HepG2 (cell line): ENCODE measurements at regions not wholly inside any gene's neighbourhood (a gene's known extent, or its start where the extent isn't known, plus 50 kb on each side); places are given as distances from the start of the nearest gene placed in this dataset.

ENCODE experiments used
- ATF1 ChIP-seq: IDR thresholded peaks from 2 replicates; pipeline ENCODE4 v1.6.1; 2016; ENCODE audit warnings: mild to moderate bottlenecking, control low read depth
- GZF1 ChIP-seq: sonication (generic); formaldehyde crosslinking; IDR thresholded peaks from 2 replicates; pipeline ENCODE4 v1.5.1; 2020; ENCODE audit warnings: mild to moderate bottlenecking, missing genetic modification reagents
- KDM1A ChIP-seq: IDR thresholded peaks from 2 replicates; pipeline ENCODE4 v1.6.1; 2016; ENCODE audit warnings: missing compliant biosample characterization
- NFIB ChIP-seq: sonication (generic); formaldehyde crosslinking; IDR thresholded peaks from 2 replicates; pipeline ENCODE4 v1.9.0; 2021; ENCODE audit warnings: missing genetic modification reagents, mild to moderate bottlenecking, borderline replicate concordance
- ONECUT2 ChIP-seq: sonication (generic); formaldehyde crosslinking; IDR thresholded peaks from 2 replicates; pipeline ENCODE4 v1.4.0; 2020; ENCODE audit warnings: missing genetic modification reagents
- PBX3 ChIP-seq: sonication (generic); formaldehyde crosslinking; IDR thresholded peaks from 2 replicates; pipeline ENCODE4 v1.8.1; 2023; ENCODE audit warnings: missing genetic modification reagents, inconsistent platforms, borderline replicate concordance
- RXRA ChIP-seq: sonication (generic); formaldehyde crosslinking; IDR thresholded peaks from 2 replicates; pipeline ENCODE4 v1.5.1; 2020; ENCODE audit warnings: missing genetic modification reagents
- UBTF ChIP-seq: sonication (generic); formaldehyde crosslinking; IDR thresholded peaks from 2 replicates; pipeline ENCODE4 v1.4.0; 2020; ENCODE audit warnings: mild to moderate bottlenecking, missing genetic modification reagents
- ZGPAT ChIP-seq: IDR thresholded peaks from 2 replicates; pipeline ENCODE4 v1.6.1; 2016; ENCODE audit warnings: mild to moderate bottlenecking
- ZNF18 ChIP-seq: sonication (generic); formaldehyde crosslinking; IDR thresholded peaks from 2 replicates; pipeline ENCODE4 v1.8.0; 2022; ENCODE audit warnings: mild to moderate bottlenecking, missing genetic modification reagents; ENCODE audit not compliant: insufficient replicate concordance

- TF ChIP-seq UBTF: no peak
- TF ChIP-seq PBX3 (CRISPR knock-in tag): no peak
- no peak for TF ChIP-seq ZGPAT (CRISPR knock-in tag)
- no peak for TF ChIP-seq ZNF18
- TF ChIP-seq ONECUT2 (CRISPR knock-in tag): no peak
- TF ChIP-seq GZF1 (CRISPR knock-in tag): no peak
- TF ChIP-seq NFIB (CRISPR knock-in tag): no peak
- no peak for TF ChIP-seq ATF1 (CRISPR knock-in tag)
- TF ChIP-seq RXRA (CRISPR knock-in tag): no peak
- TF ChIP-seq KDM1A: no peak
Measured at GRCh38 chr18:43772907-43773306, 495.6 kb upstream of the SYT4 start (continued).
